ENCODE measurements at regions not wholly inside any gene's neighbourhood (a gene's known extent, or its start where the extent isn't known, plus 50 kb on each side); places are given as distances from the start of the nearest gene placed in this dataset.

DNA sequence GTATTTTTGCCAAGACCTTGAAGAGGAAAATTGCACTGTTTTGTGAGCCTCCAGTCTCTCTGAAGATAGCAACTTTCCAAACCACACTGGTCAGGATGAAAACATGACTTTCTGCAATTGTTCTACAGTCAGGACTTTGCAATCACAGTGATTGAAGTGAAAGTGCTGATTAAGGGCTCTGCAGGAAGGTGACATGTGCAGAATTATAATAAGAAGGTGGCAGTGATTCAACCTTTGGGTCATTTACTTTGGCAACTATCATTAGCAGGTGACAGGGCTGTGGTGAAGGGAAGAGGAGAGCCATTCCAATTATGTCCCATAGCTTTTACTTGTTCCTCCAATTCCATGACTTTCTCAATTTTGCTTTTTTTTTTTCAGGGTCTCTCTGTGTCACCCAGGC, 350.0 kb upstream of the FZD8 start:
- Histone ChIP-seq H3K79me1 (ENCODE audit: low read depth in 1 of 2, low read length in 2 of 2) (no peaks in the 10 kb centered on the region), H2BK20ac (ENCODE audit: low read depth, low read length) (no peak overlapping the region), H3K23ac (ENCODE audit: low read depth, low read length) (no peak overlapping the region), H4K5ac (ENCODE audit: low read depth, low read length) (no peak overlapping the region), H3K9ac (ENCODE audit: low read depth, low read length) (no peak overlapping the region), H2BK15ac (ENCODE audit: low read depth, low read length) (no peak overlapping the region), H3K9me1 (ENCODE audit: insufficient read depth, low read length) (no peaks in the 10 kb centered on the region), H4K91ac (ENCODE audit: insufficient read depth, low read depth, low read length) (no peak overlapping the region), H3K4me1 (ENCODE audit: control insufficient read depth, insufficient read depth, low read length) (no peaks in the 10 kb centered on the region), H4K8ac (ENCODE audit: low read depth in 2 of 2, low read length in 2 of 2) (no peak overlapping the region), H3K18ac (ENCODE audit: low read depth, low read length) (no peak overlapping the region), H3K4me3 (ENCODE audit: insufficient read depth, low read depth, low read length) (no peak overlapping the region), H3K4ac (ENCODE audit: low read depth, low read length) (no peak overlapping the region), H3K14ac (replicated peaks; ENCODE audit: low read depth, low read length) (no peak overlapping the region), H2BK120ac (ENCODE audit: low read depth, low read length) (no peak overlapping the region), H3K4me2 (ENCODE audit: low read depth, low read length) (no peak overlapping the region), H2AK9ac (replicated peaks; ENCODE audit: low read depth, low read length, poor library complexity) (no peak overlapping the region), H2AFZ (replicated peaks; ENCODE audit: low read length, poor library complexity) (no peak overlapping the region), H3K27ac (ENCODE audit: insufficient read depth, low read length) (no peak overlapping the region), H3K9me3 (ENCODE audit: control insufficient read depth, insufficient read depth, low read length) (no peaks in the 10 kb centered on the region), H3K56ac (ENCODE audit: extremely low read depth, insufficient read depth, low read length) (no peak overlapping the region), H3K36me3 (ENCODE audit: control insufficient read depth, insufficient read depth, low read length) (no peaks in the 10 kb centered on the region), H4K20me1 (ENCODE audit: insufficient read depth, low read length) (no peaks in the 10 kb centered on the region), H3K27me3 (ENCODE audit: control insufficient read depth, insufficient read depth, low read length) (no peaks in the 10 kb centered on the region; the same call in 1 of the 2 replicates), H2AK5ac (ENCODE audit: low read depth, low read length) (no peak overlapping the region), H2BK5ac (ENCODE audit: low read depth, low read length, poor library complexity, severe bottlenecking) (no peak overlapping the region)
- in situ Hi-C loops (cut with MboI; ENCODE audit: low sequenced_read_pairs) = no loop called here
- TF ChIP-seq MAFK (IDR thresholded peaks at IDR 0.05; ENCODE audit: low read depth, low read length) = 0 out of 2 replicates have a peak, but pooled peaks have one; percentile 11
- no peak for TF ChIP-seq NFE2L2 (IDR thresholded peaks at IDR 0.05; ENCODE audit: low read depth, low read length)
- no peak for TF ChIP-seq POLR2A (IDR thresholded peaks at IDR 0.05; ENCODE audit: low read depth, low read length)
- TF ChIP-seq RAD21 (IDR thresholded peaks at IDR 0.05; ENCODE audit: low read length) = no peak
- DNase-seq = no peak
- no TSS peak for BruUV-seq (replicated peaks)
- no peak for ATAC-seq (ENCODE audit: low read depth)
- ChIA-PET CTCF (no interaction called here), POLR2A (ENCODE audit: unreplicated experiment) (no interaction called here)
- intact Hi-C loops (cut with micrococcal nuclease) = no loop called here
- dilution Hi-C loops (cut with HindIII; ENCODE audit: low sequenced_read_pairs, unreplicated experiment) = no loop called here

Data from IMR-90 (cell line).